Osteocyte (in vitro differentiated cells): ENCODE measurements at regions not wholly inside any gene's neighbourhood (a gene's known extent, or its start where the extent isn't known, plus 50 kb on each side); places are given as distances from the start of the nearest gene placed in this dataset.
"Not testable (repeated sequence)": the region's sequence is repeated elsewhere in the genome, so short reads cannot be mapped to it uniquely, and the experiment has no call there.

Source experiments
- DNase-seq: peaks from one replicate; pipeline ENCODE4 v3.0.0; 2021; ENCODE audit warnings: mixed read lengths; ENCODE audit not compliant: unreplicated experiment; ENCODE audit errors: extremely low spot score
- H3K27ac Mint-ChIP-seq: one replicate; pipeline ENCODE4 v1.8.0; 2021; ENCODE audit warnings: mild to moderate bottlenecking, mixed read lengths; ENCODE audit not compliant: unreplicated experiment
- H3K27me3 Mint-ChIP-seq: one replicate; pipeline ENCODE4 v1.8.0; 2021; ENCODE audit warnings: mixed read lengths; ENCODE audit not compliant: unreplicated experiment
- H3K36me3 Mint-ChIP-seq: one replicate; pipeline ENCODE4 v1.8.0; 2021; ENCODE audit warnings: mixed read lengths; ENCODE audit not compliant: unreplicated experiment
- H3K4me1 Mint-ChIP-seq: one replicate; pipeline ENCODE4 v1.8.0; 2021; ENCODE audit warnings: mixed read lengths; ENCODE audit not compliant: unreplicated experiment
- H3K4me3 Mint-ChIP-seq: one replicate; pipeline ENCODE4 v1.8.0; 2021; ENCODE audit warnings: mild to moderate bottlenecking, moderate library complexity, mixed read lengths; ENCODE audit not compliant: unreplicated experiment
- H3K9me3 Mint-ChIP-seq: one replicate; pipeline ENCODE4 v1.8.0; 2021; ENCODE audit warnings: mixed read lengths; ENCODE audit not compliant: unreplicated experiment

GRCh38 chr21:10413247-10414120 is 107.9 kb upstream of the TPTE start:
- H3K4me1 Mint-ChIP-seq, H3K4me3 Mint-ChIP-seq, H3K36me3 Mint-ChIP-seq, H3K27me3 Mint-ChIP-seq, DNase-seq, H3K27ac Mint-ChIP-seq, H3K9me3 Mint-ChIP-seq: not testable (repeated sequence)

GRCh38 chr21:10414121-10414924 is 107.1 kb upstream of the TPTE start:
- not testable (repeated sequence) for H3K4me3 Mint-ChIP-seq, H3K36me3 Mint-ChIP-seq, H3K27me3 Mint-ChIP-seq, H3K27ac Mint-ChIP-seq, H3K4me1 Mint-ChIP-seq, H3K9me3 Mint-ChIP-seq
- DNase-seq, result peak; percentile 90

GRCh38 chr21:10414925-10415254 is 106.5 kb upstream of the TPTE start:
- H3K27ac Mint-ChIP-seq, H3K4me3 Mint-ChIP-seq, H3K27me3 Mint-ChIP-seq, H3K36me3 Mint-ChIP-seq, H3K4me1 Mint-ChIP-seq, H3K9me3 Mint-ChIP-seq: not testable (repeated sequence)
- peak; percentile 90 for DNase-seq

GRCh38 chr21:10415456-10415855 is 105.9 kb upstream of the TPTE start:
- not testable (repeated sequence) for H3K9me3 Mint-ChIP-seq, H3K27me3 Mint-ChIP-seq, H3K4me1 Mint-ChIP-seq, H3K27ac Mint-ChIP-seq, DNase-seq, H3K36me3 Mint-ChIP-seq, H3K4me3 Mint-ChIP-seq

- peak; percentile 91 for DNase-seq
- not testable (repeated sequence) for H3K27ac Mint-ChIP-seq, H3K4me3 Mint-ChIP-seq, H3K4me1 Mint-ChIP-seq, H3K36me3 Mint-ChIP-seq, H3K9me3 Mint-ChIP-seq, H3K27me3 Mint-ChIP-seq
Observed at GRCh38 chr21:10415859-10416258, 105.5 kb upstream of the TPTE start.

GRCh38 chr21:10416691-10417447 is 104.5 kb upstream of the TPTE start:
- DNase-seq, result peak; percentile 89
- not testable (repeated sequence) for H3K4me3 Mint-ChIP-seq, H3K4me1 Mint-ChIP-seq, H3K9me3 Mint-ChIP-seq, H3K27ac Mint-ChIP-seq, H3K27me3 Mint-ChIP-seq, H3K36me3 Mint-ChIP-seq

- H3K4me1 Mint-ChIP-seq, H3K27me3 Mint-ChIP-seq, H3K36me3 Mint-ChIP-seq, H3K4me3 Mint-ChIP-seq, H3K9me3 Mint-ChIP-seq, H3K27ac Mint-ChIP-seq: not testable (repeated sequence)
- DNase-seq, result peak; percentile 93
Observed at GRCh38 chr21:10417551-10418002, 103.8 kb upstream of the TPTE start.

- H3K36me3 Mint-ChIP-seq, result not testable (repeated sequence)
Observed at GRCh38 chr21:10418250-10419048, 102.9 kb upstream of the TPTE start.

GRCh38 chr21:10421199-10421598 is 100.2 kb upstream of the TPTE start:
- H3K27me3 Mint-ChIP-seq, H3K9me3 Mint-ChIP-seq, H3K27ac Mint-ChIP-seq, H3K4me1 Mint-ChIP-seq, H3K4me3 Mint-ChIP-seq, H3K36me3 Mint-ChIP-seq, DNase-seq: not testable (repeated sequence)

More at GRCh38 chr21:10418250-10419048, 102.9 kb upstream of the TPTE start:
- H3K4me1 Mint-ChIP-seq, H3K4me3 Mint-ChIP-seq, H3K27me3 Mint-ChIP-seq, H3K9me3 Mint-ChIP-seq, H3K27ac Mint-ChIP-seq: not testable (repeated sequence)
- DNase-seq, result peak; percentile 87

- not testable (repeated sequence) for H3K27me3 Mint-ChIP-seq, H3K4me3 Mint-ChIP-seq, H3K36me3 Mint-ChIP-seq, H3K4me1 Mint-ChIP-seq, H3K27ac Mint-ChIP-seq, DNase-seq, H3K9me3 Mint-ChIP-seq
Observed at GRCh38 chr21:10421601-10422000, 99.8 kb upstream of the TPTE start.

- H3K36me3 Mint-ChIP-seq, H3K27ac Mint-ChIP-seq, DNase-seq, H3K4me1 Mint-ChIP-seq, H3K9me3 Mint-ChIP-seq, H3K27me3 Mint-ChIP-seq, H3K4me3 Mint-ChIP-seq: not testable (repeated sequence)
Observed at GRCh38 chr21:10424097-10424886, 97.1 kb upstream of the TPTE start.
